COLO829 (cell line): ENCODE measurements at regions not wholly inside any gene's neighbourhood (a gene's known extent, or its start where the extent isn't known, plus 50 kb on each side); places are given as distances from the start of the nearest gene placed in this dataset.

Source experiments
- DNase-seq: peaks from one replicate; pipeline ENCODE4 v3.0.0; 2012; ENCODE audit warnings: low spot score

DNA sequence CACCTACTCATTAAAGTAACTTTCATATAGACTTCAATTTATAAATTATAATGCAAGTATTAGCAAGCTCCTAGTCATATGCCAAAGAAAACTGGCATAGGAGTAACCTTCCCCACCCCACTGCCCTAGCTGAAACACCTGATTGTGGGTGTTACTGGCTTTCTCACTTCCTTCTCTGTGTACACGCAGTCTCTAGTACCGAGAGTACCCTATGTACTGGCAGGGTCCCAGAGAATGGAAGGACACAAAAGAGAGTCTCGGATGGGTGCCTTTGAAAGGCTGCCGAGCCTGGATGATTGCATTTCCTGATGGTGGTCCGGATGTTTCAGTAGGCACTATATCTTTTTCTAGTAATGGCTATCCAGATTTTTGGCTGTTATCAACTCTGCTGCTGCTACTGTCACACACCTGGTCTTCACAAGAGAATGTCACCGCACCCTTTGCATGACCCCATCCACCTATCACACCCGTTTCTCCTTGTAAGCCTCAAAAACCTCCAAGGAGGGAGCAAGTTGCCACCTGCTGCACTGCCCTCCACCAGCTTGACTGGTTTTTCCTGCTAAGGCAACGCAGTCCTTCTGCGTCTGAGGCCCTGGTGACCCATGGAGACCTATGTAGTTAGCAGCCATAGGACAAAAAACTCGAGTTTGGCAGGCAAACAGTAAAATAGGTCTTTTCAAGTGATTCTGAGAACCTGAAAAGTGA, 53.8 kb upstream of the CLINT1 start:
- no peak for DNase-seq

GRCh38 chr5:157911568-157911967, 52.6 kb upstream of the CLINT1 start:
- DNase-seq, result no peak
